ENCODE measurements at regions not wholly inside any gene's neighbourhood (a gene's known extent, or its start where the extent isn't known, plus 50 kb on each side); places are given as distances from the start of the nearest gene placed in this dataset.

GRCh38 chr11:129533395-129533794 is 157.7 kb downstream of the BARX2 start:
- H3K4me3 Mint-ChIP-seq = no peak overlapping the region
- H3K27me3 Mint-ChIP-seq (ENCODE audit: low read depth) = peaks cover 2% of the 10 kb centered on the region
- H3K9me3 Mint-ChIP-seq = peaks cover 38% of the 10 kb centered on the region
- H3K27ac Mint-ChIP-seq = no peak overlapping the region
- no peak for TF ChIP-seq CTCF (IDR thresholded peaks at IDR 0.05; ENCODE audit: unreplicated experiment)
- no peak for DNase-seq (ENCODE audit: low spot score in 2 of 2, unreplicated experiment in 2 of 2)
- peaks cover 15% of the 10 kb centered on the region for H3K36me3 Mint-ChIP-seq
- no peaks in the 10 kb centered on the region for H3K4me1 Mint-ChIP-seq

GRCh38 chr11:129536338-129536737 is 160.7 kb downstream of the BARX2 start:
- peaks cover 21% of the 10 kb centered on the region for H3K36me3 Mint-ChIP-seq
- peaks cover 57% of the 10 kb centered on the region for H3K9me3 Mint-ChIP-seq
- H3K4me3 Mint-ChIP-seq = no peak overlapping the region
- TF ChIP-seq CTCF (IDR thresholded peaks at IDR 0.05; ENCODE audit: unreplicated experiment) = no peak
- H3K27me3 Mint-ChIP-seq (ENCODE audit: low read depth) = peaks cover 2% of the 10 kb centered on the region
- no peak overlapping the region for H3K27ac Mint-ChIP-seq
- no peak for DNase-seq (ENCODE audit: low spot score in 2 of 2, unreplicated experiment in 2 of 2)
- H3K4me1 Mint-ChIP-seq = no peaks in the 10 kb centered on the region

- Mint-ChIP-seq H3K27ac (no peak overlapping the region), H3K4me3 (no peak overlapping the region), H3K9me3 (peaks cover 66% of the 10 kb centered on the region), H3K36me3 (peaks cover 25% of the 10 kb centered on the region), H3K4me1 (no peaks in the 10 kb centered on the region), H3K27me3 (ENCODE audit: low read depth) (no peaks in the 10 kb centered on the region)
- no peak for DNase-seq (ENCODE audit: low spot score in 2 of 2, unreplicated experiment in 2 of 2)
- TF ChIP-seq CTCF (IDR thresholded peaks at IDR 0.05; ENCODE audit: unreplicated experiment) = no peak
These were observed 162.7 kb downstream of the BARX2 start for GRCh38 chr11:129538323-129538722.

GRCh38 chr11:129543515-129544290 is 168.1 kb downstream of the BARX2 start:
- peaks cover 41% of the 10 kb centered on the region for H3K9me3 Mint-ChIP-seq
- no peak overlapping the region for H3K4me3 Mint-ChIP-seq
- no peak overlapping the region for H3K27ac Mint-ChIP-seq
- DNase-seq (ENCODE audit: low spot score in 2 of 2, unreplicated experiment in 2 of 2) = no peak
- peaks cover 15% of the 10 kb centered on the region for H3K36me3 Mint-ChIP-seq
- peaks cover 3% of the 10 kb centered on the region for H3K4me1 Mint-ChIP-seq
- no peak for TF ChIP-seq CTCF (IDR thresholded peaks at IDR 0.05; ENCODE audit: unreplicated experiment)
- H3K27me3 Mint-ChIP-seq (ENCODE audit: low read depth) = no peaks in the 10 kb centered on the region

- Mint-ChIP-seq H3K27ac (no peak overlapping the region), H3K27me3 (ENCODE audit: low read depth) (no peaks in the 10 kb centered on the region), H3K4me1 (peaks cover 3% of the 10 kb centered on the region), H3K36me3 (peaks cover 17% of the 10 kb centered on the region), H3K9me3 (peaks cover 38% of the 10 kb centered on the region), H3K4me3 (no peak overlapping the region)
- no peak for DNase-seq (ENCODE audit: low spot score in 2 of 2, unreplicated experiment in 2 of 2)
- no peak for TF ChIP-seq CTCF (IDR thresholded peaks at IDR 0.05; ENCODE audit: unreplicated experiment)
These were observed 169.0 kb downstream of the BARX2 start for GRCh38 chr11:129544691-129545090.
